Endothelial cell (in vitro differentiated cells): ENCODE measurements at regions not wholly inside any gene's neighbourhood (a gene's known extent, or its start where the extent isn't known, plus 50 kb on each side); places are given as distances from the start of the nearest gene placed in this dataset.

Experiments
- DNase-seq: peaks from one replicate; pipeline ENCODE4 v3.0.0; 2021; ENCODE audit warnings: low spot score
- H3K27ac Mint-ChIP-seq: one replicate; pipeline ENCODE4 v1.8.0; 2021; ENCODE audit warnings: mixed read lengths, inconsistent platforms; ENCODE audit not compliant: unreplicated experiment
- H3K27me3 Mint-ChIP-seq: one replicate; pipeline ENCODE4 v1.8.0; 2021; ENCODE audit warnings: mild to moderate bottlenecking, moderate library complexity, mixed read lengths, inconsistent platforms; ENCODE audit not compliant: unreplicated experiment
- H3K36me3 Mint-ChIP-seq: one replicate; pipeline ENCODE4 v1.8.0; 2021; ENCODE audit warnings: mild to moderate bottlenecking, low read depth, mixed read lengths, inconsistent platforms; ENCODE audit not compliant: unreplicated experiment
- H3K4me1 Mint-ChIP-seq: one replicate; pipeline ENCODE4 v1.8.0; 2021; ENCODE audit warnings: mild to moderate bottlenecking, mixed read lengths, inconsistent platforms; ENCODE audit not compliant: unreplicated experiment
- H3K4me3 Mint-ChIP-seq: one replicate; pipeline ENCODE4 v1.8.0; 2021; ENCODE audit warnings: mild to moderate bottlenecking, mixed read lengths, inconsistent platforms; ENCODE audit not compliant: unreplicated experiment
- H3K9me3 Mint-ChIP-seq: one replicate; pipeline ENCODE4 v1.8.0; 2021; ENCODE audit warnings: mixed read lengths, inconsistent platforms; ENCODE audit not compliant: unreplicated experiment
- TF ChIP-seq, protein P1 (sequence below): fragments of 200-600 bp; sonication (generic); IDR thresholded peaks from one replicate; pipeline ENCODE4 v1.5.0; 2021; ENCODE audit warnings: antibody characterized with exemption; ENCODE audit not compliant: unreplicated experiment

DNA sequence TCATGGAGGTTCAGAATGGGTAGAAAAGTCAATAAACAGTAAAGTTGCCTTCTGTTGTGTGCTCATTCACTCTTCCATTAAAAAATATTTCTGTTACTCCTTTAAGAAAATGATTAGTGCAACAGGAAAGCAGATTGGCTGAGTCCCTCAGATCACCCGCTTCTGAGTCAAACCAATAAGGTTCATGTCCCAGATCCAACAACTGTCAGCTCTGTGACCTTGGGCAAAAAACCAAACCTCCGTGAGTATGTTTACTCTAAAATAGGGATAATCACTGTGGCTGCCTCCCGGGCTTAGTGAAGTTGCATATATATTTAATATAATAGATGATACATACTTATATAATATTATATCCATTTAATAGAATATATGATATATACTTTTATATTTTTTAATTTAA lies 698.5 kb upstream of the RBFOX1 start:
- Mint-ChIP-seq H3K4me3 (no peak overlapping the region), H3K27ac (no peak overlapping the region), H3K36me3 (no peaks in the 10 kb centered on the region), H3K9me3 (no peaks in the 10 kb centered on the region), H3K27me3 (no peaks in the 10 kb centered on the region), H3K4me1 (no peaks in the 10 kb centered on the region)
- TF ChIP-seq, protein P1, sequence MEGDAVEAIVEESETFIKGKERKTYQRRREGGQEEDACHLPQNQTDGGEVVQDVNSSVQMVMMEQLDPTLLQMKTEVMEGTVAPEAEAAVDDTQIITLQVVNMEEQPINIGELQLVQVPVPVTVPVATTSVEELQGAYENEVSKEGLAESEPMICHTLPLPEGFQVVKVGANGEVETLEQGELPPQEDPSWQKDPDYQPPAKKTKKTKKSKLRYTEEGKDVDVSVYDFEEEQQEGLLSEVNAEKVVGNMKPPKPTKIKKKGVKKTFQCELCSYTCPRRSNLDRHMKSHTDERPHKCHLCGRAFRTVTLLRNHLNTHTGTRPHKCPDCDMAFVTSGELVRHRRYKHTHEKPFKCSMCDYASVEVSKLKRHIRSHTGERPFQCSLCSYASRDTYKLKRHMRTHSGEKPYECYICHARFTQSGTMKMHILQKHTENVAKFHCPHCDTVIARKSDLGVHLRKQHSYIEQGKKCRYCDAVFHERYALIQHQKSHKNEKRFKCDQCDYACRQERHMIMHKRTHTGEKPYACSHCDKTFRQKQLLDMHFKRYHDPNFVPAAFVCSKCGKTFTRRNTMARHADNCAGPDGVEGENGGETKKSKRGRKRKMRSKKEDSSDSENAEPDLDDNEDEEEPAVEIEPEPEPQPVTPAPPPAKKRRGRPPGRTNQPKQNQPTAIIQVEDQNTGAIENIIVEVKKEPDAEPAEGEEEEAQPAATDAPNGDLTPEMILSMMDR: no peak
- DNase-seq: no peak

DNA sequence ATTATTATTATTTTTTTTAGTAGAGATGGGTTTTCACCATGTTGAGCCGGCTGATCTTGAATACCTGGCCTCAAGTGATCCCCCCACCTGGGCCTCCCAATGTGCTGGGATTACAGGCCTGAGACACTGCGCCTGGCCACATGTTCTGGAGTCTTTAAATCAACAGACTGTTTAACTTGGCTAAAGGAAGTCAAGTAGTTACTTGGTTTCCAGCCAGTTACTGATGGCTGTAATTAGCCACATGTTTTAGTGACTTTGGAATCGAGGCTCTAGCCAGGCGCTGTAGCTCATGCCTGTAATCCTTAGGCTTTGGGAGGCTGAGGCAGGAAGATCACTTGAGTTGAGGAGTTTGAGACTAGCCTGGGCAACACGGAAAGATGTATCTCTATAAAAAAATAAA lies 699.2 kb upstream of the RBFOX1 start:
- TF ChIP-seq, protein P1: no peak
- H3K4me3 Mint-ChIP-seq: no peak overlapping the region
- DNase-seq: no peak
- H3K4me1 Mint-ChIP-seq: no peaks in the 10 kb centered on the region
- H3K9me3 Mint-ChIP-seq: no peaks in the 10 kb centered on the region
- H3K27me3 Mint-ChIP-seq: no peaks in the 10 kb centered on the region
- H3K36me3 Mint-ChIP-seq: no peaks in the 10 kb centered on the region
- no peak overlapping the region for H3K27ac Mint-ChIP-seq

DNA sequence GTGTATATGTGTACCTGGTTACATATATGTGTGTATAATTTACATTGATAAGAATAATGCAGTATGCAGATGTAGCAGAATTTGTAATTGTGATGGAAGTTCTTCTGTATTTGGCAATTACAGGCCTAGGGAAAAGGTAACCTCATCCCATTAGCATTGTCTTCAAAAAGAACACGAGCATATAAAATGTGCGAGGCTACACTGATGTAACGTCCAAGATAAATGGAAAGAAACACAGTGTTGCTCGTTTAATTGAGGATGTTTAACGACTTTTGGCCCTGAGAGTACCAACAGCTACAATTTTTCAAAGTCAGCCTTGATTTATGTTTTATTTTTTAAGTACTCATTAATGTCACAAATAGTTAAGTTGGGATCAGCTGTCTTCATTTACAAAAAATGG lies 703.5 kb upstream of the RBFOX1 start:
- no peaks in the 10 kb centered on the region for H3K27me3 Mint-ChIP-seq
- no peaks in the 10 kb centered on the region for H3K36me3 Mint-ChIP-seq
- no peak overlapping the region for H3K27ac Mint-ChIP-seq
- H3K9me3 Mint-ChIP-seq: no peaks in the 10 kb centered on the region
- DNase-seq: no peak
- H3K4me3 Mint-ChIP-seq: no peak overlapping the region
- no peaks in the 10 kb centered on the region for H3K4me1 Mint-ChIP-seq
- TF ChIP-seq, protein P1: no peak

DNA sequence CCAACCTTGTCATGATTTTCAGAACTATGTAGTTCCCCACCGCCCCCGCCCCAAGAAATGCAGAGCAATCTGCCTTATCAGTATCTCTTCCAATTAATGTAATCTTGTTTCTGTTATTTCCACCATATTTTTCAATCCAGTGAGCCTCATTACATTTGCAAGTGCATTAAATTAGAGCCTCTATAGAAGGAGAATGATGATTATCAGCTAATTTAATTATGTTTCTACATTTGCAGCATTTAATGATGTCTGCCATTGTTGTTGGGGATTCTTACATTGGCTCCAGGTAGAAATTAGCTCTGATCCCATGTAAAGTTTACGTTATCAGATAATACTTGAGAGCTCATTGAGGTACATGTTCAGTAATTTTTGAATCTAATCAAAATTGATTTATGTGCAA lies 707.0 kb upstream of the RBFOX1 start:
- TF ChIP-seq, protein P1: no peak
- Mint-ChIP-seq H3K27ac (no peak overlapping the region), H3K27me3 (no peaks in the 10 kb centered on the region), H3K4me3 (no peak overlapping the region), H3K4me1 (no peaks in the 10 kb centered on the region), H3K36me3 (no peaks in the 10 kb centered on the region), H3K9me3 (no peaks in the 10 kb centered on the region)
- no peak for DNase-seq

DNA sequence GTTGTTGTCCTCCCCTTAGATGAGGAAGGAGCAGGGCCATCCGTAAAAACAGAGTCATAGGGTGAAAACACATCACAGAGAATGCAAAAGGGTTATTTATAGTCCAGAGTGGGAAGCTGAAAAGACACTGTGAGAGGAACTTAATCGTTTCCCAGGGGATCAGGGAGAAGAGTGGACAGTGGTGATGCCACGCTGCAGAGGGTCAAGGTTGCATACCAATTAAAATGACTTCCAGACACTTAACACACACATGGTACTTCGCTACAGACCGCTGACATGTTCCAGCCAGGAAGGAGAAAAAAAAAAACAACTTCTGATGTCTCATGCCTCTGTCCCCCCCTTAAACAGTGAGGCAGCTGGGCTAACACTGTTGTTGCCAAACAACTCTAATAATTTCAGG lies 713.8 kb upstream of the RBFOX1 start:
- no peak overlapping the region for H3K4me3 Mint-ChIP-seq
- H3K4me1 Mint-ChIP-seq: no peaks in the 10 kb centered on the region
- TF ChIP-seq, protein P1: no peak
- no peaks in the 10 kb centered on the region for H3K9me3 Mint-ChIP-seq
- H3K27ac Mint-ChIP-seq: no peak overlapping the region
- no peaks in the 10 kb centered on the region for H3K27me3 Mint-ChIP-seq
- no peaks in the 10 kb centered on the region for H3K36me3 Mint-ChIP-seq
- no peak for DNase-seq
